HepG2 (cell line): ENCODE measurements at regions not wholly inside any gene's neighbourhood (a gene's known extent, or its start where the extent isn't known, plus 50 kb on each side); places are given as distances from the start of the nearest gene placed in this dataset.

Experiments
- ATAC-seq: fragments of 200-7000 bp; cut with Tn5 transposase; 3 replicates; pipeline ENCODE4 v1.9.1; 2020; ENCODE audit warnings: mild to moderate bottlenecking, moderate library complexity
- BruUV-seq: library from RNA; stranded (reverse); fragments of 400-500 nt; replicated peaks from 2 replicates; lab custom pipeline; 2021; lab: Mats Ljungman, UMichigan
- CTCF ChIA-PET: fragments of 300-600 bp; formaldehyde crosslinking; extraction: SDS; loops from one replicate; lab custom pipeline; 2021; ENCODE audit warnings: low total read pairs, inconsistent platforms, low intra/inter-chr PET ratio; lab: Yijun Ruan, JAX
- POLR2A ChIA-PET: fragments of 350-600 bp; sonication (Branson Sonifier 250); formaldehyde crosslinking; loops from one replicate; lab custom pipeline; 2020; ENCODE audit warnings: antibody characterized with exemption, inconsistent platforms; lab: Yijun Ruan, JAX
- DNase-seq: peaks from one replicate; pipeline ENCODE4 v3.0.0-alpha.2; 2015; ENCODE audit warnings: low spot score
- FAIRE-seq: peaks from 3 replicates; lab custom pipeline; 2011; peaks lifted over from hg19 to GRCh38; lab: Jason Lieb, UNC
- H2AFZ ChIP-seq: one replicate; pipeline ENCODE4 v1.6.1; 2011; ENCODE audit warnings: low read length, inconsistent platforms
- H3K27ac ChIP-seq: fragments of 300-600 bp; 3 replicates; pipeline ENCODE4 v1.8.0; 2011; ENCODE audit warnings: mixed run types, mild to moderate bottlenecking, mixed read lengths, low read length, inconsistent platforms; ENCODE audit not compliant: insufficient read depth; ENCODE audit errors: extremely low read length
- H3K27me3 ChIP-seq, 2 experiments: fragments of 200-600 bp in 1 of 2; 2 replicates in 1 of 2; 3 replicates in 1 of 2; pipeline versions ENCODE4 v1.6.0 to v1.8.0; 2011; ENCODE audit warnings: low read length in 2 of 2, mild to moderate bottlenecking in 2 of 2, moderate library complexity in 2 of 2, inconsistent platforms in 1 of 2; ENCODE audit not compliant: insufficient read depth in 2 of 2, control insufficient read depth in 1 of 2
- H3K36me3 ChIP-seq, 2 experiments: fragments of 200-600 bp in 1 of 2; replicated peaks in 1 of 2; 2 replicates in 1 of 2; 3 replicates in 1 of 2; pipeline versions ENCODE4 v1.5.1 to v1.8.0; 2011; ENCODE audit warnings: low read length in 2 of 2, inconsistent platforms in 1 of 2; ENCODE audit not compliant: insufficient read depth in 2 of 2, control insufficient read depth in 1 of 2
- H3K4me1 ChIP-seq: 2 replicates; pipeline ENCODE4 v1.5.1; 2012; ENCODE audit warnings: low read length, inconsistent platforms; ENCODE audit not compliant: insufficient read depth
- H3K4me2 ChIP-seq: 2 replicates; pipeline ENCODE4 v1.6.0; 2011; ENCODE audit warnings: low read depth, low read length, inconsistent platforms
- H3K4me3 ChIP-seq, 3 experiments: fragments of 200-600 bp in 1 of 3; sonication (generic), shearing (Covaris generic) in 1 of 3; replicated peaks in 1 of 3; 2 replicates each; pipeline ENCODE4 v1.5.1; 2011 to 2016; ENCODE audit warnings: low read length in 3 of 3, inconsistent platforms in 2 of 3, low read depth in 2 of 3, mild to moderate bottlenecking in 2 of 3, control low read depth in 1 of 3, mixed read lengths in 1 of 3; ENCODE audit not compliant: insufficient read depth in 1 of 3
- H3K79me2 ChIP-seq: one replicate; pipeline ENCODE4 v1.6.1; 2011; ENCODE audit warnings: low read length, inconsistent platforms; ENCODE audit not compliant: insufficient read depth
- H3K9ac ChIP-seq: 2 replicates; pipeline ENCODE4 v1.6.0; 2011; ENCODE audit warnings: mild to moderate bottlenecking, low read depth, low read length, inconsistent platforms; ENCODE audit not compliant: insufficient read depth
- H3K9me3 ChIP-seq: 2 replicates; pipeline ENCODE4 v1.5.1; 2012; ENCODE audit warnings: mild to moderate bottlenecking, low read length
- H4K20me1 ChIP-seq: 2 replicates; pipeline ENCODE4 v1.6.0; 2011; ENCODE audit warnings: inconsistent platforms, mild to moderate bottlenecking, low read length, moderate library complexity; ENCODE audit not compliant: insufficient read depth
- FOXP4 ChIP-seq: sonication (generic); formaldehyde crosslinking; IDR thresholded peaks from 2 replicates; pipeline ENCODE4 v1.4.0; 2020; ENCODE audit warnings: missing genetic modification reagents
- JDP2 ChIP-seq: sonication (generic); formaldehyde crosslinking; IDR thresholded peaks from 2 replicates; pipeline ENCODE4 v1.8.1; 2022; ENCODE audit warnings: missing genetic modification reagents, borderline replicate concordance
- MAFF ChIP-seq: IDR thresholded peaks from 2 replicates; pipeline ENCODE4 v1.6.1; 2011; ENCODE audit warnings: low read depth, low read length, improper control_type of control experiment
- NBN ChIP-seq: fragments of 450-650 bp; conservative IDR thresholded peaks from 2 replicates; pipeline ENCODE4 v1.6.1; 2017
- ONECUT2 ChIP-seq: sonication (generic); formaldehyde crosslinking; IDR thresholded peaks from 2 replicates; pipeline ENCODE4 v1.4.0; 2020; ENCODE audit warnings: missing genetic modification reagents
- PAF1 ChIP-seq: IDR thresholded peaks from 2 replicates; pipeline ENCODE4 v1.6.1; 2016; ENCODE audit warnings: missing genetic modification reagents, missing compliant biosample characterization
- SNRNP70 ChIP-seq: fragments of 200-400 bp; formaldehyde crosslinking; IDR thresholded peaks from 2 replicates; pipeline ENCODE4 v1.6.1; 2017; ENCODE audit warnings: mild to moderate bottlenecking, low read depth, low read length, moderate library complexity
- SUZ12 ChIP-seq: fragments of 150-350 bp; IDR thresholded peaks from 2 replicates; pipeline ENCODE4 v1.6.1; 2014; ENCODE audit warnings: low read depth, low read length
- ZBTB7A ChIP-seq: sonication (generic); formaldehyde crosslinking; IDR thresholded peaks from 2 replicates; pipeline ENCODE4 v1.8.0; 2022; ENCODE audit warnings: mild to moderate bottlenecking, missing genetic modification reagents
- ZNF451 ChIP-seq: sonication (generic); formaldehyde crosslinking; IDR thresholded peaks from 2 replicates; pipeline ENCODE4 v1.5.0; 2020; ENCODE audit warnings: mild to moderate bottlenecking, missing genetic modification reagents
- ZNF530 ChIP-seq: sonication (generic); formaldehyde crosslinking; IDR thresholded peaks from 2 replicates; pipeline ENCODE4 v1.5.0; 2020; ENCODE audit warnings: low read depth, mild to moderate bottlenecking, missing genetic modification reagents
- ZNF737 ChIP-seq: sonication (generic); formaldehyde crosslinking; IDR thresholded peaks from 2 replicates; pipeline ENCODE4 v1.5.0; 2020; ENCODE audit warnings: missing genetic modification reagents, mild to moderate bottlenecking, borderline replicate concordance
- ZNF746 ChIP-seq: sonication (generic); formaldehyde crosslinking; IDR thresholded peaks from 2 replicates; pipeline ENCODE4 v1.8.0; 2022; ENCODE audit warnings: mild to moderate bottlenecking, missing genetic modification reagents
- WGBS: methylation state at CpG from one replicate; pipeline ENCODE4 v1.1.6; 2017; ENCODE audit warnings: low lambda C conversion rate; 5-methylcytosine and 5-hydroxymethylcytosine counted together
- in situ Hi-C: cut with HindIII; loops from 2 replicates; pipeline ENCODE4 v1.10.0; 2017; ENCODE audit warnings: low pct_unique_long_range_greater_than_20kb; ENCODE audit not compliant: extremely low pct_ligation_motif_present
- intact Hi-C: fragments of 100-400 bp; cut with micrococcal nuclease; formaldehyde crosslinking; loops from one replicate; pipeline ENCODE4 v1.10.0; 2022; ENCODE audit not compliant: unreplicated experiment
- TF ChIP-seq, protein P1 (sequence below): sonication (generic); formaldehyde crosslinking; IDR thresholded peaks from 2 replicates; pipeline ENCODE4 v1.5.0; 2020; ENCODE audit warnings: mild to moderate bottlenecking, missing genetic modification reagents
- TF ChIP-seq, protein P2 (sequence below): sonication (generic); formaldehyde crosslinking; IDR thresholded peaks from 2 replicates; pipeline ENCODE4 v1.4.0; 2020; ENCODE audit warnings: missing genetic modification reagents, borderline replicate concordance
- TF ChIP-seq, protein P3 (sequence below): sonication (generic); formaldehyde crosslinking; IDR thresholded peaks from 2 replicates; pipeline ENCODE4 v1.8.1; 2023; ENCODE audit warnings: mild to moderate bottlenecking, missing genetic modification reagents, borderline replicate concordance

GRCh38 chr2:81523344-81523743 is 1218.8 kb upstream of the LRRTM1 start:
- H2AFZ ChIP-seq: no peak overlapping the region
- no peaks in the 10 kb centered on the region for H3K36me3 ChIP-seq
- no TSS peak for BruUV-seq
- no peaks in the 10 kb centered on the region for H3K4me1 ChIP-seq
- ChIA-PET CTCF (no interaction called here), POLR2A (no interaction called here)
- TF ChIP-seq ZBTB7A (CRISPR knock-in tag): no peak
- TF ChIP-seq, protein P1, sequence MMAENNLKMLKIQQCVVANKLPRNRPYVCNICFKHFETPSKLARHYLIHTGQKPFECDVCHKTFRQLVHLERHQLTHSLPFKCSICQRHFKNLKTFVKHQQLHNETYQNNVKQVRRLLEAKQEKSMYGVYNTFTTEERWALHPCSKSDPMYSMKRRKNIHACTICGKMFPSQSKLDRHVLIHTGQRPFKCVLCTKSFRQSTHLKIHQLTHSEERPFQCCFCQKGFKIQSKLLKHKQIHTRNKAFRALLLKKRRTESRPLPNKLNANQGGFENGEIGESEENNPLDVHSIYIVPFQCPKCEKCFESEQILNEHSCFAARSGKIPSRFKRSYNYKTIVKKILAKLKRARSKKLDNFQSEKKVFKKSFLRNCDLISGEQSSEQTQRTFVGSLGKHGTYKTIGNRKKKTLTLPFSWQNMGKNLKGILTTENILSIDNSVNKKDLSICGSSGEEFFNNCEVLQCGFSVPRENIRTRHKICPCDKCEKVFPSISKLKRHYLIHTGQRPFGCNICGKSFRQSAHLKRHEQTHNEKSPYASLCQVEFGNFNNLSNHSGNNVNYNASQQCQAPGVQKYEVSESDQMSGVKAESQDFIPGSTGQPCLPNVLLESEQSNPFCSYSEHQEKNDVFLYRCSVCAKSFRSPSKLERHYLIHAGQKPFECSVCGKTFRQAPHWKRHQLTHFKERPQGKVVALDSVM: no peak
- TF ChIP-seq ONECUT2 (CRISPR knock-in tag): no peak
- no peak for TF ChIP-seq SUZ12
- TF ChIP-seq NBN: no peak
- TF ChIP-seq ZNF746 (CRISPR knock-in tag): no peak
- no peak for TF ChIP-seq PAF1 (CRISPR knock-in tag)
- no peak for TF ChIP-seq SNRNP70
- TF ChIP-seq, protein P2, sequence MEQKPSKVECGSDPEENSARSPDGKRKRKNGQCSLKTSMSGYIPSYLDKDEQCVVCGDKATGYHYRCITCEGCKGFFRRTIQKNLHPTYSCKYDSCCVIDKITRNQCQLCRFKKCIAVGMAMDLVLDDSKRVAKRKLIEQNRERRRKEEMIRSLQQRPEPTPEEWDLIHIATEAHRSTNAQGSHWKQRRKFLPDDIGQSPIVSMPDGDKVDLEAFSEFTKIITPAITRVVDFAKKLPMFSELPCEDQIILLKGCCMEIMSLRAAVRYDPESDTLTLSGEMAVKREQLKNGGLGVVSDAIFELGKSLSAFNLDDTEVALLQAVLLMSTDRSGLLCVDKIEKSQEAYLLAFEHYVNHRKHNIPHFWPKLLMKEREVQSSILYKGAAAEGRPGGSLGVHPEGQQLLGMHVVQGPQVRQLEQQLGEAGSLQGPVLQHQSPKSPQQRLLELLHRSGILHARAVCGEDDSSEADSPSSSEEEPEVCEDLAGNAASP: no peak
- no peak for TF ChIP-seq FOXP4 (CRISPR knock-in tag)
- TF ChIP-seq ZNF530 (CRISPR knock-in tag): no peak
- TF ChIP-seq JDP2 (CRISPR knock-in tag): no peak
- no peak for TF ChIP-seq ZNF451 (CRISPR knock-in tag)
- TF ChIP-seq, protein P3, sequence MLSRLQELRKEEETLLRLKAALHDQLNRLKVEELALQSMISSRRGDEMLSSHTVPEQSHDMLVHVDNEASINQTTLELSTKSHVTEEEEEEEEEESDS (CRISPR knock-in tag): no peak
- no peak for TF ChIP-seq MAFF
- TF ChIP-seq ZNF737 (CRISPR knock-in tag): no peak
- H3K4me2 ChIP-seq: no peak overlapping the region
- DNase-seq: no peak
- H3K9me3 ChIP-seq: peaks cover 51% of the 10 kb centered on the region
- intact Hi-C loops: no loop called here
- in situ Hi-C loops: no loop called here
- H3K9ac ChIP-seq: no peak overlapping the region
- no peak overlapping the region for H3K27ac ChIP-seq
- no peaks in the 10 kb centered on the region for H3K79me2 ChIP-seq
- no peaks in the 10 kb centered on the region for H4K20me1 ChIP-seq
- WGBS: 0% methylated on average over 2 of the region's 2 CpGs
- H3K4me3 ChIP-seq: no peak overlapping the region
- ATAC-seq: no peak
- no peak for FAIRE-seq
- no peaks in the 10 kb centered on the region for H3K27me3 ChIP-seq
